ENCODE measurements at regions not wholly inside any gene's neighbourhood (a gene's known extent, or its start where the extent isn't known, plus 50 kb on each side); places are given as distances from the start of the nearest gene placed in this dataset.

DNA sequence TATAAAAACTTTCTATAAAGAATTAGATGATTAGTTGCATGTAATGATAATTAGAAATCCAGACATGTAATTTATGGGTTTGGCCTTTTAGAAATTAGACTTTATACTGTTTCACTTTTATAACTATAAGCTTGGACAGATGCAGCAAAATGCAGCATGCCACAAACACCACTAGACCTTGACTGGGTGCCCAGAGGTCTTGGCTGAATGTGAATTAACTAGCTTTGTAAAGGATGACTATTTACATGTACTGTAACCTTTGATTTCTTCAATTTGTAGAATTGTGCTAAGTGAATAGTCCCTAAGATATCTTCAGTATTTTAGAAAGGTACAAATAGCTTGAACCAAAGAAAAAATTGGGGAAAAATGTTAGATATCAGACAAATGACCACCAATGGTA lies 2168.1 kb downstream of the MAT2B start:
- DNase-seq (ENCODE audit: low read depth), result no peak

DNA sequence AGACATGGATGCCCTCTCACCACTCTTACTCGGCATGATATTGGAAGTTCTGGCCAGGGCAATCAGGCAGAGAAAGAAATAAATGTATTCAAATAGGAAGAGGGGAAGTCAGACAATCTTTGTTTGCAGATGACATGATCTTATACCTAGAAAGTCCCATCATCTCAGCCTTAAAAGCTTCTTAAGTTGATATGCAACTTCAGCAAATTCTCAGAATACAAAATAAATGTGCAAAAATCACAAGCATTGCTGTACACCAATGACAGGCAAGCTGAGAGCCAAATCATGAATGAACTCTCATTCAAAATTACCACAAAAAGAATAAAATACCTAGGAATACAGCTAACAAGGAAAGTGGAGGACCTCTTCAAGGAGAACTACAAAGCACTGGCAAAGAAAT lies 2190.4 kb downstream of the MAT2B start:
- DNase-seq (ENCODE audit: low read depth), result no peak

DNA sequence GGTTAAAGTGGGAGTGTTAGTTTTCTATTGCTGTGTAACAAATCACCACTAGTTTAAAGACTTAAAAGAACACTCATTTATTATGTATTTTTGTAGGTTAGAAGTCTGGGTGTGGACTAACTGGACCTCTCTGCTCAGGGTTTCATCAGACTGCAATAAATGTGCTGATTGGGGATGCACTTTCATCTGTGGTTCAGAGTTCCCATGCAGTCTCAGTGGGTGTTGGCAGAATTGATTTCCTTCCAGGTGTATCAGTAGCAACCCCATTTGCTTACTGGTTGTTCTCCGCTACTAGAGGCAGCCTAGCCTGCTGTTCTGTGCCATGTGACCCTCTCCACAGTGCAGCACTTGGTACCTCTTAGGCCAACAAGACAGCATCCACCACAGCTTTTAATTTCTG lies 2200.5 kb downstream of the MAT2B start:
- no peak for DNase-seq (ENCODE audit: low read depth)

DNA sequence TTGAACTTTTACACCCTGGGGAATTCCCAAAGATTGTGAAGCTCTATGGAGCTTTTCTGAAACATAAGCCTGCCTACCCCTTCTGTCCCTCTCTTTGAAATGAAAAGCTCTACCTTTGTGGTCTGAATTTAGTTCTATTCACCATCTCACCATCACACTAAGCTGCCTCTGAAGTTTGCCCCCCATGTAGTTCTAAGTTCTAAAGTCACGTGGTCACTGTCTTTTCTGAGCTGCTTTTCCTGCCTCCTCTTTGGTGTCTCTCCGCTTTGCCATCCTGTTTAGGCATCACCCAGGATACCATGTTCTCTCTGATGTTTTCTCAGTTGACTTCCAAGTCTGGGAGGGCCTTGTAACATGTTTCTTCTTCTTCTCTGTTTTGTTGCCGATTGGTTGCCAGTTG lies 2206.6 kb downstream of the MAT2B start:
- DNase-seq (ENCODE audit: low read depth), result no peak

DNA sequence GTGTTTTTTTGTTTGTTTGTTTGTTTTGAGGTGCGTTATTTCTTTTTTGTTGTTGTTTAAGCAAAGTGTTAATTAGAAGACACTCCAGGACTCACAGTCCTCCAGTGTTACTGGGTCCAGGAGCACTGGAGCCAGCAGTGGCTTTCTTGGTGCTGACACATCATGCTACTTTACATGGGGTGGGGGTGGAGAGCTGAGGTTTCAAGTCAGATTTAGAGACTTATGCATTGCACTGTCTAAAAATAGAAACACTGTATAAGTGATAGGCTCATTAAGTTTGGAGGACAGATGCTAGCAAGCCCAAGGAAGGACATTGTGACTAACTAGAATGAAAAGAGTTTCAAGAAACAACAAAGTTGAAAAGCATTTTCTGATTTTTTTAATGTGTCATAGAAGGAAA lies 2209.2 kb downstream of the MAT2B start:
- DNase-seq (ENCODE audit: low read depth), result no peak

DNA sequence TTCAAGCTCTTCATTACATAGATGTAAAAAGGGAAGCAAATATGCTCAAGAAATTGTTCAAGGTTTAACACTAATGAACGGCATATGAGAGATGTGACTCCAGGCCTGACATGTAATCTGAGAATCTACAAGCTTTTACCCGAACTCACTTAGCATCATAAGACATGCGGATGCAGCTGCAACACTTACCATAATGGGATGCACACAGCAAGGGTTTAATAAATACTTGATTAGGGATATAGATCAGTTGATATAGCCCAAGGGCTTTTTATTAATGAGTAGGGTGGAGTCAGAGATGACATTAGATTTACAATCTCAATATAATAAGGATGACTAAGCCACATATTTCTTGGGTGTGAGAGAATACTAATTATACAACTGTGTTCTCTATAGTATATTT lies 2215.5 kb downstream of the MAT2B start:
- no peak for DNase-seq (ENCODE audit: low read depth)

DNA sequence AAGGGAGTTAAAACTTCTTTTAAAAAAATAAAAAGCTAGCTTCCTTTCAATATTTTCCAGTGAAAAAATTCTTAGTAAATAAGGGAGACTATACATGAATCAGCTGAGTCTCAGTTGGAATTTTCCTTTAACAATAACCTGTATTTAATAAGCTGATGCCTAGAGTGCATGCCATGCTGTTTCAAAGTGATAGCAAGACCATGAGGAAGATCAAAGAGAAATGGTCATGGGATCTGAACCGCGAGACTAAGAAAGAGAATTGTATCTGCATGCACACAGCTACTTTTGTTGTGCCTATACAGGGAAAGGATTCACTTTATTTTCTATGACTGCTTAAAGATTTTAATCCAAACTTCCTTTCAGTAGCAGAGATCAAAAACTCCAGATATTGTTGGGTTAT lies 2217.0 kb downstream of the MAT2B start:
- DNase-seq (ENCODE audit: low read depth), result no peak

DNA sequence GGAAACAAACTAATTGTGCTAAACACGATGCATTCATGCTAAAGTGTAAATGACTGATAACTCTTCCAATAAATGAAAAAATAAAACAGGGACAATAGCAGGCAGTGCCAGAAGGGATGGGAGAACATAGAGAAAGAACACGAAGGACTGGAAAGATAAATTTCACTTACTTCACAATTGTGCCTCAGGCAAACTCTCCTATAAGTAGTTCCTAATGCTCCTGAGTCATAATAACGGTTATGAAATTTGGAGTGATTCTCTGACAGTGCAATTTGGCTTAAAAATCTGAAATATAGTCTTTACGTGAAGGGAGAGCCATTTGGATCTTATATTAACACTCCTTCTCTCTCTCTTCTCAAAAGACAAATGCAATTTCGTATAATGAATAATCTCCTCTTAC lies 2218.5 kb downstream of the MAT2B start:
- DNase-seq (ENCODE audit: low read depth), result no peak

DNA sequence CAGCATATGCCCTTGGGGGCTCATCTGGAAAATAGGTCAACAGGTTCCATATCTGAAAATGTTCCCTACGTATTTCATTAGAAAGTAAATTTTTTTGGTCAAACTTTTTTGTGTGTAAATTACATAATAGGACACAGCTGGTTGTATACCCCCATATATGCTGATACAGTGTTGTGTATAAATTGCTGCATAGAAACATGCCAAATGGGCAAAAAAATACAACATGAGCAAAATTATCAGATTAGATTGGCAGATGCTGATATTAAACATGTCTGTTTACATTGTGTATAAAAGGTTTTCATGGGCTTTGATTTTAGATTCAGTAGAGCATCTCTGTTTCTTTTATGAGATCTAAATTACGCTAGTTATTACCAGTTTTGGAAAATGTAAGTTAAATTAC lies 2223.0 kb downstream of the MAT2B start:
- DNase-seq (ENCODE audit: low read depth), result no peak

DNA sequence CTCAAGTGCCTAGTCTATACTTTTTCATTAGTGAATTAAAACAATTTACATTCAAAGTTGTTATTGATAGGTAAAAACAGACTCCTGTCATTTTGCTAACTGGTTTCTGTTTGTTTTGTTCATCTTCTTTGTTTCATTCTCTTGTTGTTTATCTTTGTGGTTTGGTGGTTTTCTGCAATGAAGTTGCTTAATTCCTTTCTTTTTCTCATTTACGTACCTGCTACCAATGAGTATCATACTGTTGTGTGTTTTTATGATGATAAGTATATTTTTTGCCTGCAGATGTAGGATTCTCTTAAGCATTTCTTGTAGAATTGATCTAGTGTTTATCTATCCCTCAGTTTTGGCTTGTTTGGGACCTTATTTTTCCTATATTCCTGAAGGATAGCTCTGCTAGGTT lies 2230.0 kb downstream of the MAT2B start:
- DNase-seq (ENCODE audit: low read depth), result no peak

DNA sequence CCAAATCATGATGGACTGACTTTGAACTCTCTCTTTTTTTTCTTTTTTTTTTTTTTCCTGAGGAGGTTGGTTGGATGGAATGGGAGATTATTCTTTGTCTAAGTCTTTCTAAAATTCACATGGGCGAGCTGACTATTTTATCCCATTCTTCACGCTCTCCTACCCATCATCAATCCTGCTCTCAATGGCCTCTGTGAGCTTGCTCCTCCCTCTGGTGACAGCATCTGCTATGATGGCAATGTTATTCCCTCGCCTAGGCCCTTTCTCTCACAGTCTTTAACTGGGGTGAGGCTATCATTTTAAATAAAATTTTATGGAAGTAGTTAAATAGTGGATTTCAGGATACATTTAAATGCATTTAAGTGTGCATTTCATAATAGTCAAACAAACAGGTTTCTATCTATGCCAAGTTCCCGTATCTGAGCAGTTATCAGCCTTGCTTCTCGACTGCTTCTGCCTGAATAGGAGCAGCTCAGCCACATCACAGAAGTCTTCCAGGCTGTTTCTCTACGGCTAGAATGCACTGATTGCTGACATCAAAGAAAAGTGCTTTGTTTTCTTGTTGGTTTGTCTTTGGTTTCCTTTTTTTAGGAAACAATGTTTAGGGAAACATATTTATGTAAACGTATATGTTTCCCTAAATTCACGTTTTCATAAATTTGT lies 2233.8 kb downstream of the MAT2B start:
- DNase-seq (ENCODE audit: low read depth), result no peak

DNA sequence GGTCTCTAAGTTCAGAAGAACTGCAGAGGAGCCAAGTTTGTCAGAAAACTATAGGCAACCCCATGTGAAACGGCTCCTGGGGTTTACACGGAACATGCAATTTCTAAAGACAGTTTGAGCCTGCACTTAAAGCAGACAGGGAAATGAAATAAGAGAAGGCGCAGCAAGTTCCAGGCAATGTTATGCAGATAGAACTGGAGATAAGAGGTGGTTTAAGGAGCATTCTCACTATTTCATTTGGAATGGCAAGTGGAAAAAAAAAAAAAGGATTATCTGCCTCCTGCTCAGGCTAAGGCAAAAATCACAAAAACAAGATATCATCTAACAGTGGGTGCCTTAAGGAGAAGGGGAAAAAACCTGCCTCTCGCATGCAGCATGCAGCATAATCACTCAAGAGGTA lies 2252.4 kb downstream of the MAT2B start:
- no peak for DNase-seq (ENCODE audit: low read depth)

DNA sequence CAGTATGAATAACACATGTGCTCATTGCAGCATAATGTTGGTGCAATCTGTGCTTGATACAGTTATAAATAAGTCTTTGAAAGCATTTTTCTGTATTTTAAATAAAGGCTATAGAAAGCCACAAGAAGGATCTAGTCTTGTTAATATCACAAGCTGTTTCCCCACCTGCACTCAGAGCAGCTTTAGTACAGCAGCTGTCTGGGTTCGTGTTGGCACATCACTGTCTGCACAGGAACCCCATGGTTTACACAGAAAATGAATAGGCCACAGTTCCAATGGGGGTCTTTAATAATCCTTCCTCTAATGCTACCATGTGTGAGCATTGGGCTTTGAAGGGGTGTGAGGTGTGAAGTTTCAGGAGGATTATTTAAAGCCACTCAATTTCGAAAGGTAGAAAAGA lies 2269.7 kb downstream of the MAT2B start:
- no peak for DNase-seq (ENCODE audit: low read depth)

DNA sequence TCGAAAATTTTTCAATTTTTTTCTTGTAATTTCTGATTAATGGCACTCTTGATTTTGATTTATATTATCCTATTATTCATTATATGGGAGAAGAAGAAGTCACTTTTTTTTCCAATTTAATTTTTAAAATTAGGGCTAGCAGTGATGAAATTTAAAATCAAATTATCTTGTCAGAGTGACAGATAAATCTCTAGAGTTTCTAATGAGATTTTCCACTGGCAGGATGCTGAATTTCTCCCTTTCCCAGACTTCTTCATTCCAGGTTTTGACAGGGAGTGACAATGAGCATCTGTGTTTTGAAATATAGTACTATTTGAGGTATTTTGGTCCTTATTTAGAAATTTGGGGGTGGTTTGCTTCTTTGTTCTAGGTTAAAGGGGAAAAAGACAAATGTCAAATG lies 2274.1 kb downstream of the MAT2B start:
- DNase-seq (ENCODE audit: low read depth), result no peak

DNA sequence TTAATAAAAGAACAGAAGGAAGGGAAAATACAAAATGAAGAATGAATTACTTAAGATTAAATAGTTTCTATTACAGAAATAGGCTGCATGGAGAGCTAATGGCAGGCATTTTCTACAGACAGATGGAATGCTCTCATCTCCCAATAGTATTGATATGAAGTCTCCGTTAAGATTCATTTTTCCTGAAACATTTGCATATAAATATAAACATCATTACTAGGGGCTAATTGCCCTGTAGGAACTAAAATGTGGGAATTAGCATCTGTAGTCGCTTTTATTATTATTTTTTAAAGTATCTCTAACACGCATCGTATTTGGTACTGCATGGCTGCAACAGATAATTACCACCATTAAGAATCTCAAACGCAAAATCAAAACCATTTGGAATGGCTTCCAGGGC lies 2275.5 kb downstream of the MAT2B start:
- no peak for DNase-seq (ENCODE audit: low read depth)

DNA sequence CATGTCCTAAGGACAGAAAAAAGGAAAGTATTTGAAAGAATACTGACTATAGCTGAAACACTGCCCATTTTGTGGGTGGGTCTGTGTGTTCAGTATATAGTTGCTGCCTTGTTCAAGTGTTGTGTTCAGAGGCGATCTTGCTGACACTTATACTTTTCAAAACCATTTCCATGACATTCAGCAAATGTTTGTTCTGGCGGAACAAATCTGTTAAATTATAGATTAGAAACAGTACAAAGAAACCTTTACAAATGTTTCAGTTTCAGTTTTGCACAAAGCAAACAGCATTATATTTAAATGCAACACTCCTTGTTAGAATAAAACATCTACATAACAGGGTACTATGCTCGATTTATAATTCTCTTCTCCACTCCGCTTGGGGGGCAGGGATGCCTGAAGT lies 2276.3 kb downstream of the MAT2B start:
- no peak for DNase-seq (ENCODE audit: low read depth)

DNA sequence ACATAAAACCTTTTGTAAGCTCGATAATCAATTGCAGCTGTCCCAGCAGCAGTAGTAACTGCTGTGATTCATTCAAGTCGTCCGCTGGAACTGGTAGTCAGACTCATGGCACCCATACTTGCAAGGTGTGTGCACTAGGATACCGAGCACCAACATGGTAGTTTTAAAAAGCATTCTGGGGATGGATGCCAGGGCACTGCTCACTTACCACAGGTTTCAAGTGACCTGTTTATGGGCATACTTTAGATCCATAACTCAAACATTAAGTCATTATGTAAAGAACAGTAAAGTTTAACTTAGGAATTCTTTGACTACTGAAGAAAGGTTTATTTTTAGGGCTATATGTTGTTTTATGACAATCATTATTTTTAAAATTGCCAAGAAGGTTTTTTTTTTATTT lies 2277.6 kb downstream of the MAT2B start:
- no peak for DNase-seq (ENCODE audit: low read depth)

DNA sequence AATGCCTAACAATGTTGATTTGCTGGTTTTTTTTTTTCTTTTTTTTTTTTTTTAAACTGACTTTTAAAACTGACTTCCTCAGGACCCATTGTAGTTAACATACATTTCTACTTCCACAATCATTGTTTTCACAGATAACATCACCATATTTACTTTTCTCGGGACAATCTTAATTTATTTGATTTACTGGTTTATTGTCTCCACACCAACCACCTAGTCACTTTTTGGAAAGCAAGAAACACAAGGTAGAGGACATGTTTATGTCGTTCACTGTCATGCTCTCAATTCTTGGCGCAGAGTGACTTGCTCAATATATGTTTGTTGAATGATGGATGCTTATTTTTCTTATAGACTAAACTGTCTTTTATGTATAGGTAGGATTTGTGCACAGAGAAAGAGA lies 2280.7 kb downstream of the MAT2B start:
- no peak for DNase-seq (ENCODE audit: low read depth)

DNA sequence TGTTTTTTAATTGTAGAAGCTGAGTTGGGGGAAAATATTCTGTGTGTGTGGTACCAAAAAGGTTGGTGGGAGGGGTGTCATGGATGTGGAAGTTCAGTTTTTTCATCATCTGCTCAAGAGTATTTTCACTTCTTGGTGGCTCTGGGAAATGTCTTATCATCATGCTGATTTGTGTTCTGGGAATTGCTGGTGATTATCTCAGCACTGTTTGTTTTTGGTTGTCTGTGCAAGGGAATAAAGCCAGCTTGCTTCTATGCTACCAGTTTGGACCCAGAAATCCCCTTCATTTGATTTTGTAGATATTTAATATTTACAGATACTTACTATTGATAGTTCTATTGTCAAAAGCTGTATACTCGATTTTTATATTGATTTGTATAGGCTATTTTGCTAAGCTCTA lies 2289.7 kb downstream of the MAT2B start:
- no peak for DNase-seq (ENCODE audit: low read depth)

DNA sequence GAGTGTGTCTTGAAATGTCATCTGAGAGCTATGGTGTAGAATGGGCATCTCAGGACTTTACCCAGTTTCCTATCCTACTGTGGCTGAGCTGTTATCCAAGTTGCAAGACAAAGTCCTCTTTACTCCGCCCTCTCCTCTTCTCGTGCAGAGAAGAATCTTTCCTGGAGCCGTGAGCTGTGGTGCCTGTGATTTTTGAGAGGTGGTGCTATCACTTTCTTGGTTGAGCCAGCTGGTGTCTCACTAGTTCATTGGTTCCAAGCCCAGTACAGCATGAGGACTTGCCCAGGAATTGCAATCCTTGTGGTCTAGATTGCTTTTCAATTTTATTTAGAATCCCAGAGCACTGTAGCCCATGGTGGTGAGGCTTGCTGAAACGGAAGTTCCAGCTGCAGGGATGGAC lies 2300.3 kb downstream of the MAT2B start:
- no peak for DNase-seq (ENCODE audit: low read depth)

DNA sequence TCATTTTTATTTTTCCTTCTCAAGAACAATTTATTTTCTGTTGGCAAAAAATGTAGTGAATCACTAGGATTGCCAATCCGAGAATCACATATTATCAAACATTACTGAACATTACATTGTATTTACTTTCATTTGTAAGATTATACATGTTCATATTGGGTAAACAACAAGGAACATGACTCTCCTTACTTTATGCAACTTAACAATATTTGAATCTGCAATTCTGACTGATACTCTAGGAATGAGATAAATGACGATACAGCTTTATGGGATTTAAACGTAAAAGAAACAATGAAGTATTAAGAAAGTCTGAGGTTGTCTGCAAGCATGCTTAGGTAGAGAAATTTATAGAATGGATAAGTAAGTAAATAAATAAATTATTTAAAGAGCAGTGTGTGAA lies 2302.9 kb downstream of the MAT2B start:
- no peak for DNase-seq (ENCODE audit: low read depth)

DNA sequence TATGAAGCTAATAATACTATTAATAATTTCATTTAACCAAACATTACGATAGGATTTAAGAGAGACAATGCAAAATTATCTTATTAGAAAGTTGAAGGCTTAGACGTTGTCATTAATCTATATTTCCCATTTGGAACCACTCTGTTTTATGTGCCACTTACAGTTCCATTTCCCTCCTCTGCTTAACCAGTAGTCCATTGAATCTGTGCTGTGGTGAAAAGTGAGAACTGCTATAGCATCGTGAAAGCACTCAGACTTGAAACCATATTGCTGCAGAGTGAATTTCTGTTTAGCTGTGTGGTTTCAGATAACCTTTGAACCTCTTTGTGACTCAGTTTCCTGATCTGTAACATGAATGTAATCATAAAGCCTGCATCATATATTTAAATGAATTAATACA lies 2304.5 kb downstream of the MAT2B start:
- DNase-seq (ENCODE audit: low read depth), result no peak

DNA sequence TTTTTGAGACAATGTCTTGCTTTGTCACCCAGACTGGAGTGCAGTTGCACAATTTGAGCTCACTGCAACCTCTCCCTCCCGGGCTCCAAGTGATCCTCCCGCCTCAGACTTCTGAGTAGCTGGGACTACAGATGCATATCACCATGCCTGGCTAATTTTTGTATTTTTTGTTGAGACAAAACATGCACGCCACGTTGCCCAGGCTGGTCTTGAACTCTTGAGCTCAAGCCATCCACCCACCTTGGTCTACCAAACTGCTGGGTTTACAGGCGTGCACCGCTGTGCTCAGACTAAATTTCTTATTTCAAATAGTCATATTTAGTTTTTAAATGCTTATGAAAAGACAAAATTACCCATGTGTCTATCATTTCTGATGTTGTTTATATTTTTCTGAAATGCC lies 2324.1 kb downstream of the MAT2B start:
- no peak for DNase-seq (ENCODE audit: low read depth)

DNA sequence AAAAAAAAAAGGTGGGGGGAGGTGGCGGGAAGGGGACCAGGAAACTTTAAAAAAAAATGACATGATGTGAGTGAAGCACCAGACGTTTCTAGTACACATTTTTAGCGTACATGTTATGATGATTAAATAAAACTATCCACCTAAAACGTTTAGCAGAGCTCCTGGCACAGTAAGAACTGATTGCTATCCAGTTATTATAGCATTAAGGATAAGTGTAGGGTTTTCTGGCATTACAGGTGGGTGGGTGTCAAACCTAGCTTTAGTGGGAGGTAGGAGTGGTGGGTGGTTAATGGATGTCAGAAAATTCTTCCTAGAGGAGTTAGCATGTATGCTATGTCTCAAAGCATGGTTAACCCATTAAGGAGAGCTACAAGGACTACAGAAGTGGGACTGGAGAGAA lies 2329.5 kb downstream of the MAT2B start:
- no peak for DNase-seq (ENCODE audit: low read depth)

DNA sequence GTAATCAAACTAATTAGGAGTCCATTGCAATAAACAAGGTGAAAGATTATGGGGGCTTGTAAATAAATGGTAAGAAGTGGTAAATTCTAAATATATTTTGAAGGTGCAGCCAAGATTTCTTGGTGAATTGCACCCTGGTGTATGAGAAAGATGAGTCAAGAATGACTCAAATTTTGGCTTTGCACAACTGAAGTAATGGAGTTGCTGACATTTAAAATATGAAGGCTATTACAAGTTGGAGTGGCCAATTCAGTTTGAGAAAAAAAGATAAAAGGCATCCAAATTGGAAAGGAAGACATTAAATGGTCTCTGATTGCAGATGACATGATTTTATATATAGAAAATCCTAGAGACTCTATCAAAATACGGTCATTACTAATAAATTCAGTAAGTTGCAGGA lies 2330.6 kb downstream of the MAT2B start:
- no peak for DNase-seq (ENCODE audit: low read depth)

All from fibroblast of gingiva (primary cell).